ENCODE measurements at regions not wholly inside any gene's neighbourhood (a gene's known extent, or its start where the extent isn't known, plus 50 kb on each side); places are given as distances from the start of the nearest gene placed in this dataset.

DNA sequence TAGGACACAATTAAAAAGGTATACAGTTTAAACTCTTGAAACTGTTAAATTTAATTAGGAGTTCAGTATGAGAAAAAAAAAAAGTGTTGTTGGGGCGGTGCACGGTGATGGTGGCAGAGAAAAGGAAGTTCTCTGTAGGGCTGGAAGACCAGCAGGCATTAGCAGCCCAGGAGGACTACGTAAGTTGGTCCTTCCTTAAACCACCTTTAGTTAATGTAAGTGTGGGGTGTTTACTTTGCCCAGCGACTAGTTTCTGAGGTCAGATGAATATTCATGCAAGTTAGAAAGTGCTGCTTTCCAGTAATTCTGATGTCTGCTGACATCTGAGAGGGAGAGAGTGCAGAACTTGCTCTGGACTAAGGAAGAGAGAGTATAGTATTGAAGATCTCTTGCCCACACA lies 54.9 kb downstream of the NKX2-1 start:
- no peak overlapping the region for H3K27ac ChIP-seq
- no peak for DNase-seq (ENCODE audit: low read depth, low spot score)

GRCh38 chr14:36462890-36463289 lies 57.1 kb downstream of the NKX2-1 start:
- DNase-seq (ENCODE audit: low read depth, low spot score), result no peak
- no peak overlapping the region for H3K27ac ChIP-seq

DNA sequence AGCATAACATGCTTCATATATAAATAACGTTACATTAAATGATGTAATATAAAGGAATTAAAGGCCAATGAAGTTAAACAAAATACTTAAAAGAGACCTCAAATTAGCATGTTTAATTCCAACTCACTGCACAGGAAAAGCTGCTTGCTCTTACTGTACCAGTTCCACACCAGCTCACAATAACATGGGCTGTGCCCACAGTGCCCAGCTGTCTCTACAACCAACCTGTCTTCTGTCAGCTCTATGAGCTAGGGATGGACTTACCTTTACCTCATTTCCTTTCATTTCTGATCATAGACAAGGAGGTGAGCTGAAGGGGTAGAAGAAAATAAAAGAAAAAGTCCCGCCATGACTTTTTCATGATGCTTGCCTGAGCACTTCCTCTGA lies 64.8 kb downstream of the NKX2-1 start:
- H3K27ac ChIP-seq, result no peak overlapping the region
- DNase-seq (ENCODE audit: low read depth, low spot score), result no peak

GRCh38 chr14:36454599-36455240 lies 65.3 kb downstream of the NKX2-1 start:
- H3K27ac ChIP-seq, result no peak overlapping the region
- no peak for DNase-seq (ENCODE audit: low read depth, low spot score)

DNA sequence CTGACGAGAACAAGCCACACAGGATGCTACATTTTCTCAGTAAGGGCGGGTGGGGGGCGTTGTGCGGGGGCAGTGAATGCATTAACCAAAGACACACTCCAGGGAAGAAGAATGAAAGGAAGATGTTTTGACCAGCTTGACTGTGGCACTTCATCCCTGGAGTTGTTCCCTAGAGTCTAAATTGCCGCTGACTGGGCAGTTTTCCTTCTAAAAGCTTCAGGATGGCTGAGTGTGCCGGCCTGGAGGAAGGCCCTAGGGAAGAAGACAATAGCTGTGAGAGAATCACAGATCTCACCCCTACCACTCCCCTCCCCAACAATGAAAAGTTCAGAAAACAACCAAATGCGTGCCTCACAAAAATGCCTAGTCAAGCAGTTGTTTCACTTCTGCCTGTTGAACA lies 67.2 kb downstream of the NKX2-1 start:
- no peak for DNase-seq (ENCODE audit: low read depth, low spot score)

DNA sequence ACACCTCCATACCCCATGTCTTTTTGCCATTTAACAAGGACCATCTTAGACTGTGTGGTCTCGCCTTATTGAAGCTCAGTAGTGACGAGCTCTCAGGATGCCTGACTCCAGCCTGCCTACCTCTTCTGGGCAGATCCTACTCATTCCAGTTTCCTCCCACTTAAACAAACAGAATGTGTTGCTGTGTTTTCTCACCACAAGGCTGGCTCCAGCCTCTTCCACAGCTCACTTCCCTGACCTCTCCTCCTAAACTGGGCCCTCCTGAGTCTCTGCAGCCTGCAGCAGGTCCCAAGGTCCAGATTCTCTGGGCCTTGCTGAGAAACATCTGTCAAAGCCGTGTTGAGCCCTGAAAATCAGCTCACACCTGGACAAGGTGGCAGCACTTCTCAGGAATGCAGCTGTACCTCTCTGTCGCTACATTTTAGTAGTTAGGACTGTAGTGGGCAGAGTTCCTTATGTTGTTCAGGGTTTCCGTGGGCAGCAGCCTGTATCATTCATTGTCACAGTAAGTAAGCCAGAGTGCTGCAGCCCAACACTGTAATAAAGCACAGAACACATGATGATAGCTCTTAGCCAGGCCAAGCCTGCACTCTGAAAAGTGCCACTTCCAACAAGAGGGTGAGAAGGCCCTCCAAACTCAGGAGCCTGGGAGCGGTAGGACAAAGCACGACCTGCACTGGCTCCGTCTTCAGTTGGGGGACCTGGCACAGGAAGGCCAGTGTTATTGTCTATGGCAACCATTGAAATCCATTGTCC lies 68.5 kb downstream of the NKX2-1 start:
- no peak overlapping the region for H3K27ac ChIP-seq
- no peak for DNase-seq (ENCODE audit: low read depth, low spot score)

More for the DNA sequence above, 67.2 kb downstream of the NKX2-1 start:
- H3K27ac ChIP-seq, result no peak overlapping the region

DNA sequence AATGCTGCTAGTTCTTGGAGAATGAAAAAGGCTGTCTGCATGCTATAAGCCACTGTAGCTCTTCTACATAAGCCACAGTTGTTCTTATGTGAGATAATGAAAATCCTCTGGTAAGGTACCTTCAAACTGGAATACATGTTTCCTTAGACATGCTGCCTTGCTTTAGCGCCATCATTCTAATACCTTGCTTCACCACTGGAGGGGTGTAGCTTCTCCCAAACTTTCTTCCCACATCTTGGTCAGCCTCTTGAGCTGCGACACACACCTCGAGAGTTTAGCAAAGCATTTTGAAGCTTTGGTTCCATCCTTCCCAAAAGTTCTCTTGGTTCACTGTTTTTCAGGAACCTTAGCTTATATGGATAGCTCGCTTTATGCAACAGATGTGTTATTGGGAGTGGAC lies 69.5 kb downstream of the NKX2-1 start:
- DNase-seq (ENCODE audit: low read depth, low spot score), result no peak
- H3K27ac ChIP-seq, result no peak overlapping the region

DNA sequence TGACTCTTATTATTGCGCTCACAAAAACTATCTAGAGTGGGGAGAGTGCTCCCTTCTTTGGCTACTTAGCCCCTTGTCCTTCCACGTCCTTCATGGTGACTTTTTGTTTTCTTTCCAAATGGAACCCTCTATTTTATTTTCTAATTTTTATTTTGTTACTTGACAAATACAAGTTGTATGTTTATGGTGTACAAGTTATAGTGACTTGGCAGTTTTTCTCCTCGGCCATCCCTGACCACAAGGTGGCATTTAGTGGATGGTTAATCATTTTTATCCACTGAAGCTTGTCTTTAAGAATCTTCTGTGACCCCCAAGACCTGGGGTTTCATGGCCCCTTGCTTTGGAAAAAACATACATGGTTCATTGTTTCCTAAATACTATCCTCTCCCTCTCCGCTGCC lies 70.1 kb downstream of the NKX2-1 start:
- no peak for DNase-seq (ENCODE audit: low read depth, low spot score)
- H3K27ac ChIP-seq, result no peak overlapping the region

DNA sequence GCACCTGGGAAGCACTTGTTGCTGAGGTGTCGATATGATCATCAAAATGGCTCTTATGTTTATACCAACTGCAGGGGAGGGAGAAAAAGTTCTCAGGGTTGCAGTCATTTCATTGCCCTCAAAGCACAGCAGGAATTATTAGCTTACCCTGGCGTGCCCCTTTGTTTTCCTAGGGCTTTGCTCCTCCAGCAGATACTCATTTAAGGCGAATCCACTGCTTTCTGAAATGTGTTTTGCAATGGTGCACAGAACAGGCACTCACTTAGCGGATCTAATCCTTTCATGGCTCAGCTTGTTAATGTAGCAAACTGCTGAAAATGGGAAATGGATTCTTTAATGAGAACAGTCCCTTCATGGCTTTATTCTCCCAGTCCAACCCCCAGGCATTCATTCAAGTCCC lies 76.7 kb downstream of the NKX2-1 start:
- H3K27ac ChIP-seq, result no peak overlapping the region
- no peak for DNase-seq (ENCODE audit: low read depth, low spot score)

- no peak for DNase-seq (ENCODE audit: low read depth, low spot score)
Observed at GRCh38 chr14:36442824-36443241, 77.2 kb downstream of the NKX2-1 start.

DNA sequence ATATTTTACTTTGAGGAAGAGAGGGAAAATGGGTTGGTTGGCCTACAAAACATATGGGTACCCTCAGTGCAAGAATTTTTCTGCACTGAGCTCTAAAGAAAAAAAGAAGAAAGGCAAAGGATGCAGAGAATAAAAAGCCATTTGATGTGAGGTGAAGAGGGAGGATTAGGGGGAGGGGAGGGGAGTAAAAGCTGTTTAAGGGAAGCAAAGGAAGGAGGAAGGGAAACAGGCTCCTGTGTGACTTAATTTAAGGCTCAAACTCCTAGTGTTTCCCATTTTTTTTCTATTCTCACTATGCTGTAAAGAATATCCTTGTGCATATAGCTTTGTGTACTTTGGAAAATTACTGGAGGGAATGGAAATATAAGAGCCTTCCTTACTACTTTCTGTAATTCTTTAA lies 78.7 kb downstream of the NKX2-1 start:
- H3K27ac ChIP-seq, result no peak overlapping the region
- DNase-seq (ENCODE audit: low read depth, low spot score), result no peak

More at GRCh38 chr14:36442824-36443241, 77.2 kb downstream of the NKX2-1 start:
- H3K27ac ChIP-seq, result no peak overlapping the region

DNA sequence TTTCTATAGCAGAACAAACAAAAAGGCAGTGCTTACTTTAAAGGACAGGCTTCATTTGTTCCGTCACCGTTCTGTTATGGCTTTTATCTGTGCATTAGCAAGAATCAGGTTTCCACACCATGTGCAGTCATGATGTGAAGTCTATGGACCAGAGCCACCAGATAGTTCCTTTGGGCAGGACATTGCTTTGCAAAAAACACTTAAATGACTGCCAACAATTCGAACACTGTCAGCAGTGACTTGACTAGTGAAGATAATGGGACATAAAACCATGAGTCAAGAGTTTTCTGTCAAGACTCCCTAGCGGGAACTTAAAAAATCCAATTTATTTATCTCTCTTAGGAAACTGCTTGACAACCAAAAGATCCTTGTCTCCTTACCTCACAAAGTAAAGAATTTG lies 80.3 kb downstream of the NKX2-1 start:
- no peak for DNase-seq (ENCODE audit: low read depth, low spot score)

GRCh38 chr14:36438883-36439282 lies 81.1 kb downstream of the NKX2-1 start:
- H3K27ac ChIP-seq, result no peak overlapping the region
- DNase-seq (ENCODE audit: low read depth, low spot score), result no peak

More for the DNA sequence above, 80.3 kb downstream of the NKX2-1 start:
- no peak overlapping the region for H3K27ac ChIP-seq

GRCh38 chr14:36430662-36431084 lies 89.4 kb downstream of the NKX2-1 start:
- H3K27ac ChIP-seq, result no peak overlapping the region
- no peak for DNase-seq (ENCODE audit: low read depth, low spot score)

DNA sequence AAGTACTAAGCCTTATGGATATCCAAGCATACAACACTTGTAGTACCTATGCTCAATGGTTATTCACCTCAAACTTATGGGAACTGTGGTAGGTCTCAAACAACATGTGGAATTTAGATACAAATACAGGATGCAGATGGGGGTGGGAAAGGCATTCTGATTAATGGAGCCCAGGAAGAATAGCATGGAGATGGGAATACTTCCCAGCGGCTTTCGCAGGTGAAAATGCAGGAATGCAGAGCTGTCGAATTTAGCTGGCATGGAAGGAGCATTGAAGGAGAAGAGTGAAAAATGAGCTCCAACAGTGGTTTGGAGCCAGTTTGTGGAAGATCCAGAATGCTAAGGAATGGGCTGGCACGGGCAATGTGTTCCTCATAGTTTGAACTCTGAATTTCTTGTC lies 89.9 kb downstream of the NKX2-1 start:
- no peak for DNase-seq (ENCODE audit: low read depth, low spot score)
- no peak overlapping the region for H3K27ac ChIP-seq

- DNase-seq (ENCODE audit: low read depth, low spot score), result no peak
- H3K27ac ChIP-seq, result no peak overlapping the region
Observed at GRCh38 chr14:36429692-36430091, 90.3 kb downstream of the NKX2-1 start.

DNA sequence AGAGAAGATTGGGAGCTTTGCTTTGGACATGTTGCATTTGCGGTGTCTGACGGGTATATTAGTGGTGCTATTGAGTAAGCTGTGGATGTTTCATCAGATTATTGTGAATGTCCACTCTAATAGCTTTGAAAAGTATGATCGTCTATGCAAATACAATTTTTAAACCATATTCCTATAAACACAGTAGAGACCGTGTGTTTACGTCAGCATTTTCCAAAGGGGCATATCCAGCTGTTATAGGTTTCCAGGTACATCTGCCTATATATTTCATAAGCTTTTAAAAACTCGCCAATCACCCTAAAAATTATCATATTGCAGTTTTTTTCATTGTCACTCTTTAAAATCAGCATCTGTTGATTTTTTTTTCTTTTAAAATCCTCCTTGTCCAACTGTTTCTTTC lies 91.7 kb downstream of the NKX2-1 start:
- no peak for DNase-seq (ENCODE audit: low read depth, low spot score)
- H3K27ac ChIP-seq, result no peak overlapping the region

DNA sequence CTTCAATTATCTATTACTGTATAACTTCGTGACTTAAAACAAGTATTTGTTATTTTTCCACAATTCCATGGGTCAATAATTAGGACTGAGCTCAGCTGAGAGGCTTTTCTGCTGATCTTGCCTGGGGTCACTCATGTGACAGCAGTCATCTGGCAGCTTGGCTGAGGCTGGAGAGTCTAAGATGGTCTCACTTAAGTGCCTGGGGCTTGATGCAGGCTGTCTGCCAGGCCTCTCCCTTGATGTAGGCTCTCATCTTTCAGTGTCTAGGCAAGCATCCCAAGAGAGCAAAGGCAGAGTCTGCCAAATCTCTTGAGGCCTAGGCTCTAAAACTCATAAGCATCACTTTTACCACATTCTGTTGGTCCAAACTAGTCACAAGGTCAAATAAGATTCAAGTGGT lies 93.2 kb downstream of the NKX2-1 start:
- no peak overlapping the region for H3K27ac ChIP-seq
- DNase-seq (ENCODE audit: low read depth, low spot score), result no peak

- DNase-seq (ENCODE audit: low read depth, low spot score), result no peak
- no peak overlapping the region for H3K27ac ChIP-seq
Observed at GRCh38 chr14:36426113-36426512, 93.9 kb downstream of the NKX2-1 start.

DNA sequence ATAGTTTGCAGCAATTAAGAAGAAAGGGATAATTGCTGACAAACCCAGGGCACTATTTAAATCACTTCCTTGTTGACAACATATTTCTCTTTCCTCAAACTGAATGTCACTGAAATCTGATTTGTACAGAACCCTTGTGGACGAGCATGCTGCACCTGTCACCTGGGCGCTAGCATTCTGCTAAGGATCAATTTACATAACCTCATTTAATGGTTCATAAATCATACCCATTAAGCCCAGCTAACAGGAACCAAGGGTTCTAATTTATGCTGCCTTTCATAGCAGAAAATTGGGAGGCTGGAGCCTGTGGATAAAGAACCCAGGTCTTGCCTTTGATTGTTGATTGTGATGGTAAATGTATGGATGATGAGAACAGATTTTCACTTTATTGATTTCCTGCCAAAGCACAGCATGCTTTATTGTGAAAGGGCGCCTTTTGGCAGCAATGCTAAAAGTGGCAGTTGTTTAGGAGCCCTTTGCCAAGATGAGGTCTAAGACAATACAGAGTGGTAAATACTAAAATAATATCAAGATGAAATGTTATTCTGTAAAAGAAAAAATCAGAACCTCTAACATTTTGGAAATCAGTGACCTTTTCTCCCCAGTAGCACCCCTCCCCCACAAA lies 95.4 kb downstream of the NKX2-1 start:
- H3K27ac ChIP-seq, result no peak overlapping the region
- DNase-seq (ENCODE audit: low read depth, low spot score), result no peak

DNA sequence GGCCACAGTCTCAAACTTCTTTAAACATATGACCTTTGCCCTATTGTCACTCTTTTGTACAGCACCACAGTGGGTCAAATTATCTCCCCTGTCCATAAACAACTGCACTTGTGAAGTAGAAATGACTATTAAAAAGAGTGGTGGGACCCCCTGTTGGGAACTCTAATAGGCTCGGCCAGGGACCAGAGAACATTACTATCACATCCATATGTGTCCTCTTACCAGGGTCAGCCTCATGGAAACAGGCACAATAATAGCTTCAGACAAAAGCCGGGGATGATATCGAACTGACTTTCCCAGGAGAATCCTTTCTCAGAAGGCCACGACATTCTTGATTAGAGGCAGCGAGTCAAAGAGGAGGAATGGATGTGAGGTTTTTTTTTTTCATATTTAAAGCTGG lies 96.6 kb downstream of the NKX2-1 start:
- no peak for DNase-seq (ENCODE audit: low read depth, low spot score)

More for the DNA sequence above, 96.6 kb downstream of the NKX2-1 start:
- H3K27ac ChIP-seq, result no peak overlapping the region

Data from epithelial cell of prostate (primary cell).